HuH-7 (cell line): ENCODE measurements at regions not wholly inside any gene's neighbourhood (a gene's known extent, or its start where the extent isn't known, plus 50 kb on each side); places are given as distances from the start of the nearest gene placed in this dataset.

Experiments used
- DNase-seq: peaks from one replicate; pipeline ENCODE4 v3.0.0; 2011; ENCODE audit warnings: low spot score

GRCh38 chr14:66360366-66360926 is 125.7 kb upstream of the CCDC196 start:
- DNase-seq = no peak

DNA sequence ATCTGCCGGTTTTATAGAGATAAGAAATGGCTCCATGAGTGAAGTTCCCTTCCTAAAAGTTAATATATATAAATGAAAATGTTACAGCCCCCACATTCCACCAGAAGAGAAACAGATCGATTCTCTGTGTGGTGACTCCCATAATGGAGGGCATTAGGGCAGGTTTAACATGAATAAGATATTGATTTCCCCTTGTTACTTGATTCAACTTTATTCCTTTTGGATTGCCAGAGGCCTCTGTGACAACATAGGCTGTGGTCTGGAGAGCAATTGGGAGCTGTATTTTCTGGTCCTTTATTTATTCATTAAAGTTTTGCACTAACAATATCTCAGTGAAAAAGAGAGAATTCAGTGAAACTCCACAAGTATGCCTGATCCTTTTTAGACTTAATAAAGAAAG is 125.2 kb upstream of the CCDC196 start:
- no peak for DNase-seq

DNA sequence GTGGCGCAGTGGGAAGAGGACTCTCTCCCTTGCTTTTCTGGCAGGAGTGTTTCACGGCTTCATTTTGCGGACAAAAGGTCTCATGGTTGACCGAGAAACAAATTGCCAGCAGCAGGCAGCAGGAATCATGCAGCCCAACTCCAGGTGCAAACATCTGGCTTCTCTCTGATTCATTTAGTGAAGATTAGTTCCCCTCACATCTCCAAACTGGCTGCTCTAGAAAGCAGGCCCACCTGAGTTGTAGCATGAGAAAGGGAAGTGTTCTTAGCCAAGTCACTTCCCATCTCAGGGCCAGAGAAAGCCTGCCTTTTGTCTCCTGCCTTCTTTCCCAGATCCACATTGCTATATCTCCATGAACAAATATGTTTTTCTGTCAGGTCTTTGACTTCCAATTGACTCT is 120.8 kb upstream of the CCDC196 start:
- no peak for DNase-seq

DNA sequence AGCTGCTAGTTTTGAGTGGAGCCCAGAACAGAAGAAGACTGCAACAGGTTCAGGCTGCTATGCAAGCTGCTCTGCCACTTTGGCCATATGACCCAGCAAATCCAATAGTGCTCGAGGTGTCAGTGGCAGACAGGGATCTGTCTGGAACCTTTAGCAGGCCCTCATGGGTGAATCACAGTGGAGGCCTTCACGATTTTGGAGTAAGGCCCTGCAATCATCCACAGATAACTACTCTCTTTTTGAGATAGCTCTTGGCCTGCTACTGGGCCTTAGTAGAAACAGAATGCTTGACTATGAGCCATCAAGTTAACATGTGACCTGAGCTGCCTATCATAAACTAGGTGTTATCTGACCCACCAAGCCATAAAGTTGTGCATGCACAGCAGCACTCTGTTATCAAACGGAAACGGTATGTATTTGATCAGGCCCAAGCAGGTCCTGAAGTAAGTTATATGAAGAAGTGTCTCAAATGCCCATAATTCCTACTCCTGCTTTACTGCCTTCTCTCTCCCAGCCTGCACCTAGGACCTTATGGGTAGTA is 116.9 kb upstream of the CCDC196 start:
- DNase-seq = no peak

DNA sequence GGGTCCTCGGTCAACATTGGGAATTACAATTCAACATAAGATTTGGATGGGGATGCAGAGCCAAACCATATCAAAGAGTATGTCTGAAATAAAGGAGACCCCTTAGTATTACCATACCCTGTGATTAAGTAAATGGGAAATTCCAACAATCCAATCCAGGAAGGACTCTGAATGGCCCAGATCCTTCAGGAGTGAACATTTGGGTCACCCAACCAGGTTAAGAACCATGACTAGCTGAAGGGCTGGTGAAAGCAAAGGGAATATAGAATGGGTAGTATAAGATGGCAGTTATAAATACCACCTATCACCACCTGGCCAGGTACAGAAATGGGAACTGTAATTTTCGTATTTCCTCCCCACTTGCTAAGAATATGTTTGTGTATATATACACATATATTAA is 114.4 kb upstream of the CCDC196 start:
- no peak for DNase-seq

DNA sequence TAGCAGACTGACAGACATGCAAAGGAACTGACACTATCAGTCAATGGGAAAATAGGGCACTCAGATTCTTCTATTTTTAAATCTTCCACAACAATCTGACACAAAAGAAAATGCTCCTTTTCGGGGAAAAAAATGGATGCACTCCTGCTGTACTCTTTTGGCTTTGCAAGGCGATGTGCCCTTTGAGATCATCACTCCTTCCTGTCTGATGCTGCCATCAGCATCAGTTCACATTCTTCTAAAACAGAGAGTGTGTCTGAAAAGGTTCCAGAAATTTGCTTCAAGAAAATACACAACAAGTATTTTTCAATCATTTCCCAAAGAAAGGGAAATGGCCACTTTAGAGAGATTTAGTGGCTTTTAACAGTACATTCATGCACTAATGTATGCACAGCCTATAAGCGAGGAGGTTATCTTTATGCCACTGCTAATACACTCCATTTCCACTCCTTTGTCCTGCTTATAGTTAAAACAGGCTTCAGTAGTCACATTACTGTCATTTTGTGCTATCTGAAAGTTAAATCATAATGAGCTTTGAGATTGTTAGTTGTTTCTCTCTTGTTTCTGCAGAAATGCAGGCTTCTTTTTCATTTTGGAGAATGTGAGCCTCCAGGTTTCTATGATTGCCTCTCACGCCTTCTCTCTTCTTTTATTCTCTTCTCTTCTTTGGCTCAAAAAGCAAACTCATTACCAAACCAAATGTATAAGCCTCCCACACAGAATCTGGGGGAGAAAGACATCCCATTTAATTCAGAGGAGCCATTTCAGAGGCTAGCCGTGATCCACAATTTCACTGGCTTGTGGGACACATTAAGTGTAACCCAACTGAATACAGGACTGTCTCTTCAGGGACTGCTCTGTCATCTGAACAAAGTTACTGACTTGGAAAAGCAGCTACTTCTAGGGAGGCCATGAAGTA is 110.9 kb upstream of the CCDC196 start:
- no peak for DNase-seq

DNA sequence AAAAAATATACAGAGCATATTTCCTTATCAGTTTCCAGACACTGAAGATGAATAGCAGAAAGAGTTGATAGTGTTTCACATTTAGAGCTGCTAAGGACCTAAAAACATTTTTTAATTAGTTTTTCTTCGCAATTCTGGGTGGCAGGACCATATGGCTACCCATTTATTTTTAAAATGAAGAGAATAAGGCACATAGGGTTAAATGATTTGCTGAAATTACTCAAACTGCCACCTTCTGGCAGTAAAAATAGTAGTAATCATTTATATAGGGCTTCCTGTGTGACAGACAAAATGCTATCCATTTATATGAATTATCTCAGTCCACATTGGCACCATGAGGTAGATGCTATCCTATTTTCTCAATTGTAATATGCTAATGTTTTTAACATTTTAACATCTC is 108.6 kb upstream of the CCDC196 start:
- no peak for DNase-seq

- no peak for DNase-seq
These were observed 107.3 kb upstream of the CCDC196 start for GRCh38 chr14:66378712-66379505.

DNA sequence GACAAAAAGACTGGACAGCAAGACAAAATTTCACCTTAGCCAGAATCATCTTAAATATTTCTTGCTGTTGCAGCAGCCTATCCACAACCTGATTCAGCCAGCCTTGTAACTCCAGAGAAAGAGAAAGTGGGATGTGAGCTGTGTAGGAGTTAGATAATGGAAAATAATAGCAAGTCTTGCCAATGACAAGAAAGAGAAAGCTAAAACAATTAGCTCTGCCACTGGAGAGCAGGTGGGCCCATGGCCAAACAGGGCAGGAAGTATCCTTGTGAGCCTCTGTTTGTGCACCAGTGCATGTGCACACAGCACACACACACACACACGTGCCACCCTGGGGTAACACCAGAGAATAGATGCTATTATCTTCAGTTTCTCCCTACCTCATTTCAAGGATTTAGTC is 106.0 kb upstream of the CCDC196 start:
- no peak for DNase-seq

- no peak for DNase-seq
These were observed 104.4 kb upstream of the CCDC196 start for GRCh38 chr14:66381755-66382154.

DNA sequence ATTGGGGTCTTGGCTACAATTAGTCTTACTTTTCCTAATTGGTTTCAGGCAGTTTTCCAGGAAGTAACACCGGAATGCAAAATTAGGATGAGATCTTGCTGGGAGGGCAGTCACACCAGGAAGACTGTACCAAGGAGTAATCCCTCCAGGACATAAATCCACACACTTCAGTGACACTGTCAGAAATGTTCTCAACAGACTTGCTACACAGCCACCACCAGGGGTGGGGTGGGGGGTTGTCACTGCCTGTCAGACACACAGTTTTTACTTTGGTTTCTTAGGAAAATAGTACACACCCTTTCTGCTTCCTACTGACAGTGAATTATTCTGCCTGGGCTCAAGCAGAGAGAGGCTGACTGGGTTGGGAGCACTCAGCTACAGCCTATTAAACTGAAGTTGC is 102.9 kb upstream of the CCDC196 start:
- no peak for DNase-seq

- DNase-seq = no peak
These were observed 102.4 kb upstream of the CCDC196 start for GRCh38 chr14:66383771-66384170.

- no peak for DNase-seq
These were observed 97.7 kb upstream of the CCDC196 start for GRCh38 chr14:66388516-66388915.

DNA sequence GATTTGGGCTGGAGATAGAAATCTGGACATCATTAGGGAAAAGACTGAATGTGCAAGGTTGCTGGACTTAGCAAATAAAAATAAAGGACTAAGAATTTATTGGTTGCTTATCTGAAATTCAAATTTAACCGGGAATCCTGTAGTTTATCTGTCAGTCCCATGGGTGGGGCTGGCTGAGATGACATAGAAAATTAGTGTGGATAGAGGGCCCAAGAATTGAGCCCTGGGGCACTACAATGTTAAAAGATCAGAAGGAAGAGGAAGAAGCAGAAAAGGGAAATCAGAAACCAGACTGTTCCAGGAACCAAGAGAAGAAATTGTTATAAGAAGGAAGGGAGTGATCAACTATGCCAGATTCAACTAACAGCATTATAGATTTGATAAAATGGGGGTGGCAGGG is 96.7 kb upstream of the CCDC196 start:
- no peak for DNase-seq

DNA sequence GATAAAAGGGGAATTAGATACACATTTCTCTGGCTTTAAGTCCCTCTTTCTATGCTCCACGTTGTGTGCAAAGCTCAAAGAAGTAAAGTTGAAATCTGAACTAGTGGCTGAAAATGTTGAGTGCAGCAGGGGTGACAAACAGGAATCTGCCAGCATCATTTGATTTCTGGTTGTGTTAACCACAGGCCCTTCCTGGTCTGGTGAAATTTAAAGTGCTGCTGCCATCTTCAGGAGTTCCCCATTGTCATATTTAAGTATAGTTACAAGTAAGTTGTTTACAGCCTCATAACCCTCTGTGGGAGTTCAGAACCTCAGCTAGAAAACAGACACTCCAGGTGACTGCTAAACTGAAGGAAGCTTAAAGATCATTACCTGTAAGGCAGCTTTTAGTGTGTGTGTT is 90.9 kb upstream of the CCDC196 start:
- DNase-seq = no peak

DNA sequence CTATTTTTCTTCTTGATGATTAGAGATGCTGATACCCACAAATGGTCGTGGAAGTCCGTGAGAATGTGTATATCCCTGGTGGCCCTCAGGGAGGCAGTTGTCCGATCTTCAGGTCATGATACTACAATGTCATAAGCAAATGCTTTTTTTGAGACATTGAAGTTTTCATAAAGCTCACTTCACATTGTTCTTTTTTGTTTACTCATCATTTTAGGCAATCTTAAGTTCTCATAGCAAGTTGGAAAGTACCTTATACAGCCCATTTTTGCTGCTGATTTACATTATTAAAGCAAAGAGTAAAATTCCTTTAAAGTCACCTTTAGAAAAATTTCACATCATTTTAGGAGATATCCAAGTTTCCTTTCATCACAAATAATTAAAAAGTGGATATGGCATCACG is 90.0 kb upstream of the CCDC196 start:
- DNase-seq = no peak

- DNase-seq = no peak
These were observed 87.7 kb upstream of the CCDC196 start for GRCh38 chr14:66398437-66398836.

GRCh38 chr14:66401449-66402095 is 84.6 kb upstream of the CCDC196 start:
- DNase-seq = no peak

DNA sequence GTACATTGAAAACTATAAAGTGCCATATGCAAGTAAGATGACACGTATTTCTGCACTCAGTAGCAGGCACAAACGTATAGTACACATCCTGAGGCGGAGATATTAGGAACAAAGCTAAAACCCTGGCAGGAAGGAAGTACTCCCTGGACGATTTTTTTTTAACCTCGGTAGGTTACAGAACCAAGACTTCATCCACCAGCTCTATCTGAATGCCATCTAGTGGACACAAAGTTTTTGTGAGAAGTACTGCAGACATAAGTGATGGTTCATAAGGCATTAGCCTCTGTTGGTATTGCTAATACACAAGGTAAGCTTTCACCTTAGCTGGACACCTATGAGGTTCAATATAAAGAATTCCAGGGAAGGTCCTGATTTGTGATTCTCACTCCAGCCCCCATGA is 83.0 kb upstream of the CCDC196 start:
- DNase-seq = peak; percentile 1

- DNase-seq = no peak
These were observed 82.1 kb upstream of the CCDC196 start for GRCh38 chr14:66404051-66404545.

- no peak for DNase-seq
These were observed 81.0 kb upstream of the CCDC196 start for GRCh38 chr14:66405158-66405557.

DNA sequence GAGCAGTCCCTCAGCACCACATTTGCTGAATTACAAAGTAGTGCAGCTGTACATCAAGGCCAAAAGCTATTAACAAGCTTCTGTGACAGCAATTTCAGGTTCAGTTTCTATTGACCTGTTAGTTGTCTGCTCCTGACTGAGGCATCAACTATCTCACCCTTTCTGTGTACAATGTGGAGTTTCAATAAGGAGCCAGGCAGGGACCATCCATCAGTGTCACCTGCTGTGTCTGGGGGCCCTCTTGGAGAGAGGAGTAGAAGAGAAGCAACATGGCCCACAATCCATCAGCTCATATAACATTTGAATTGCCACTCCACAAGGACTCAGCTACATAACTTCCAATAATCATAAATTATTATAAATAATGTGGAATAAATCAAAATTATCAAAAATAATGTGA is 72.3 kb upstream of the CCDC196 start:
- DNase-seq = no peak
